Activated naive CD4-positive, alpha-beta T cell treated with anti-CD3 and anti-CD28 coated beads for 36 hours (primary cell): ENCODE measurements at regions not wholly inside any gene's neighbourhood (a gene's known extent, or its start where the extent isn't known, plus 50 kb on each side); places are given as distances from the start of the nearest gene placed in this dataset.
"Not testable (repeated sequence)": the region's sequence is repeated elsewhere in the genome, so short reads cannot be mapped to it uniquely, and the experiment has no call there.

ENCODE experiments used
- CTCF ChIA-PET: fragments of 350-600 bp; sonication (Branson Sonifier 250); formaldehyde crosslinking; loops from one replicate; lab custom pipeline; 2021; ENCODE audit warnings: antibody characterized with exemption; lab: Charles Lee
- DNase-seq: peaks from one replicate; pipeline ENCODE4 v3.0.0-alpha.2; 2020
- H3K27ac Mint-ChIP-seq: one replicate; pipeline ENCODE4 v1.8.0; 2021; ENCODE audit warnings: mild to moderate bottlenecking, mixed read lengths
- H3K27me3 Mint-ChIP-seq: one replicate; pipeline ENCODE4 v1.8.0; 2021; ENCODE audit warnings: low read depth, mixed read lengths
- H3K36me3 Mint-ChIP-seq: one replicate; pipeline ENCODE4 v1.8.0; 2021; ENCODE audit warnings: low read depth, mixed read lengths
- H3K4me1 Mint-ChIP-seq: one replicate; pipeline ENCODE4 v1.8.0; 2021; ENCODE audit warnings: low read depth, mixed read lengths
- H3K4me3 Mint-ChIP-seq: one replicate; pipeline ENCODE4 v1.8.0; 2021; ENCODE audit warnings: mild to moderate bottlenecking, moderate library complexity, mixed read lengths
- H3K9me3 Mint-ChIP-seq: one replicate; pipeline ENCODE4 v1.8.0; 2021; ENCODE audit warnings: mixed read lengths
- intact Hi-C: fragments of 100-400 bp; cut with micrococcal nuclease; formaldehyde crosslinking; loops from one replicate; pipeline ENCODE4 v1.15.1; 2023

DNA sequence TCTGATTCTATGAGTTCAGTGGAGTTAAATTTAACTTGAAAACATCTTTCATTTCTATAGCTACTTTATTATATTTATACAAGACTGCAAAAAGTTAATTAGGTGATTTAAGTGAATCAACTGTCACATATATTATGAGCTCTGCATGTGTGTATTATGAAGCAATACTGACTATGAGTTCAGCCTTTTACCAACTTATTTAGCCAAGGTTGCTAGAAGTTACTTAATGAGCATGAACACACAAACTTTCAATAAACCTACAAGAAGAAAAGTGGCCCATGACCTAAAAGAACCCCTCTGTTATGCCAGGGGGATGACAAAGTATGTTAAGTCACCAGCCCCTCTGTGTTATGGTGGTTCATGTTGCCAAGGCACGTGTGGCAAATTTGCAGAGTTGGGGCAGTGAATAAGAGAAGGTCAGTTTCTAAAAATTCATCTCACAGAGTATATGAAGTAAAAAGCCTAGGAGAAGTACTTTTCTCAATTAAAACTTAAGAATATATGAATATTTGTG is 86.7 kb upstream of the LYPLAL1 start:
- H3K36me3 Mint-ChIP-seq, result no peaks in the 10 kb centered on the region
- CTCF ChIA-PET, result interaction anchor here (0.7 kb wide), 1 partner anchor 19 kb away, joined by 4 read pairs; no protein-coding TSS in a partner anchor
- no peaks in the 10 kb centered on the region for H3K4me1 Mint-ChIP-seq
- H3K4me3 Mint-ChIP-seq, result no peak overlapping the region
- intact Hi-C loops, result no loop called here
- no peaks in the 10 kb centered on the region for H3K9me3 Mint-ChIP-seq
- no peak for DNase-seq
- H3K27me3 Mint-ChIP-seq, result peaks cover 6% of the 10 kb centered on the region
- no peak overlapping the region for H3K27ac Mint-ChIP-seq

DNA sequence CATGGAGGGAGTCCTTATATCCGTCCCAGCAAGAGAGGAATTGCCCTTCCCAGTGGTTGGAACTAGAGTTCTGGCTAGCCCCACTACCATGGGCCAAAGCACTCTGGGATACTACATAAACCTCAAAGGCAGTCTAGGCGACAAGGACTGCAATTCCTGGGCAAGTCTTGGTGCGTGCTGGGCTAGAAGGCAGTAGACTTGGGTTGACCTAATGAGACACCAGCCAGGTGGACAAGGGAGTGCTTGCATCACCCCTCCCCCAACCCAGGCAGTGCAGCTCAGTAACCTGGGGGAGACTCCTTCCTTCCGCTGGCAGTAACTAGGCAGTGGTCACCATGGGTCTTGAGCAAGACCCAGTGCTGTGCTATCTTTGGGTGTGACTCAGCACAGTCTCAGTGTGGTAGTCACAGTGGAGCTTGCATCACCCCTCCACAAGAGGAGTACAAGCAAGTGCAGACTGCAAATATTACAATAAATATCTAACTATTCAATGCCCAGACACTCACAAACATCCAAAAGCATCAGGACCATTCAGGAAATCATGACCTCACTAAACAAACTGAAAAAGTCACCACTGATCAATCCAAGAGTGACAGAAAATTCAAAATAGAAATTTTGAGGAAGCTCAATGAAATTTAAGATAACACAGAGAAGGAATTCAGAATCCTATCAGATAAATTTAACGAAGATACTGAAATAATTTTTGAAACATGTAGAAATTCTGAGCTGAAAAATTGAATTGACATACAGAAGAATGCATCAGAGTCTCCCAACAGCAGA is 84.7 kb upstream of the LYPLAL1 start:
- no peaks in the 10 kb centered on the region for H3K9me3 Mint-ChIP-seq
- CTCF ChIA-PET, result no interaction called here
- H3K36me3 Mint-ChIP-seq, result no peaks in the 10 kb centered on the region
- H3K27ac Mint-ChIP-seq, result no peak overlapping the region
- intact Hi-C loops, result no loop called here
- H3K27me3 Mint-ChIP-seq, result peaks cover 6% of the 10 kb centered on the region
- no peak overlapping the region for H3K4me3 Mint-ChIP-seq
- no peaks in the 10 kb centered on the region for H3K4me1 Mint-ChIP-seq
- DNase-seq, result no peak

DNA sequence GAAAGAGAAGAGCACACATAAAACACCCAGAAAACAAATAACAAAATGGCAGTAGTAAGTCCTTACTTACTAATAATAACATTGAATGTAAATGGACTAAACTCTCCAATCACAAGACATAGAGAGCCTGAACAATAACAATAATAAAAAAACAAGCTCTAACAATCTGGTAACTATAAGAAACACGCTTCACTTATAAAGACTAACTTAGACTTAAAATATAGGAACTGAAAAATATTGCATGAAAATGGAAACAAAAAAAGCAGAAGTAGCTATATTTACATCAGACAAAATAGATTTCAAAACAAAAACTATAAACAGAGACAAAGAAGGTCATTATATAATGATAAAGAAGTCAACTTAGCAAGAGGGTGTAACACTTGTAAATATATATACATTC is 83.1 kb upstream of the LYPLAL1 start:
- CTCF ChIA-PET, result interaction anchor here (0.9 kb wide), 1 partner anchor 13 kb away, joined by 3 read pairs; no protein-coding TSS in a partner anchor
- no peak for DNase-seq
- Mint-ChIP-seq H3K27ac (no peak overlapping the region), H3K9me3 (no peaks in the 10 kb centered on the region), H3K4me3 (no peak overlapping the region), H3K4me1 (no peaks in the 10 kb centered on the region), H3K27me3 (peaks cover 4% of the 10 kb centered on the region), H3K36me3 (no peaks in the 10 kb centered on the region)
- intact Hi-C loops, result no loop called here

DNA sequence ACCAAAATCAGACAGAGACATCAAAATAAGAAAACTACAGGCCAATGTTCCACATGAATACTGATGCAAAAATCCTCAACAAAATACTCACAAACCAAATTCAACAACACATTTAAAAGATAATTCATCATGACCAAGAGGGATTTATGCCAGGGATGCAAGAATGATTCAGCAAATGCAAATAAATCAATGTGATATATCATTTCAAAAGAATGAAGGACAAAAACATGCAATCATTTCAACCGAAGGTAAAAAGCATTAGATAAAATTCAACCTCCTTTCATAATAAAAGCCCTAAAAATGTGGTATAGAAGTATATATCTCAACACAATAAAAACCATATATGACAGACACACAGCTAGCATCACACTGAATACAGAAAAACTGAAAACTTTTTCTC is 81.5 kb upstream of the LYPLAL1 start:
- no peak overlapping the region for H3K27ac Mint-ChIP-seq
- no peaks in the 10 kb centered on the region for H3K9me3 Mint-ChIP-seq
- DNase-seq, result no peak
- CTCF ChIA-PET, result no interaction called here
- H3K27me3 Mint-ChIP-seq, result no peaks in the 10 kb centered on the region
- no peaks in the 10 kb centered on the region for H3K36me3 Mint-ChIP-seq
- no peaks in the 10 kb centered on the region for H3K4me1 Mint-ChIP-seq
- intact Hi-C loops, result no loop called here
- no peak overlapping the region for H3K4me3 Mint-ChIP-seq

DNA sequence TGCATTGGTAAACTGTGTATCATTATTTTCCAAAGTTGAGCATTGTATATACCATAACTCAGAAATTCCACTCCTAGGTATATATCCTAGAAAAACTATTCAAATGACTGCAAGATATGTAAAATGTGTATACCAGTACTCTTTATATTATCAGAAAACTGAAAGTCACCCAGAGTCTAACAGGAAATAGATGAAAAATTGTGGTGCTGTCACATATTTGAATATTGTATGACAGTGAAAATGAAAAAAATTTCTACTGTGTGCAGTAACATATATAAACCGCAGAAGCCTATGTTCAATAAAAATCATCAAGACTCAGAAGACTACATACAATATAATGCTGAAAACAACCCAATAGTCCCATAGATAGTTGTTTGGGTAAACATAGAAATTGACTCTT is 74.4 kb upstream of the LYPLAL1 start:
- Mint-ChIP-seq H3K4me1 (no peaks in the 10 kb centered on the region), H3K9me3 (no peaks in the 10 kb centered on the region), H3K27ac (no peak overlapping the region), H3K4me3 (no peak overlapping the region), H3K36me3 (no peaks in the 10 kb centered on the region), H3K27me3 (no peaks in the 10 kb centered on the region)
- CTCF ChIA-PET, result no interaction called here
- intact Hi-C loops, result no loop called here
- no peak for DNase-seq

DNA sequence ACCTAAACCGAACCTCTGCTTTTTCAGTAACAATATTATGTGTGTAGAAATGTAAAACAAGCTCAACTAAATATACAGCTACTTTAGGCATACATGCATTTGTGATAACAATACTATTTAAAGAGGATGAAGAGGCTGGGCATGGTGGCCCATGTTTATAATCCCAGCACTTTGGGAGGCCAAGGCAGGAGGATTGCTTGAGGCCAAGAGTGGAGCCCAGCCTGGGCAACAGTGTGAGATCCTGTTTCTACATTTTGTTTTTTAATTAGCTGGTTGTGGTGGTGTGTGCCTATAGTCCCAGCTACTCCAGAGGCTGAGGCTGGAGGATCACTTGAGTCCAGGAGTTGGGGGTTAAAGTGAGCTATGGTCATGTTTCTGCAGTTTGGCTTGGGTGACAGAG is 73.6 kb upstream of the LYPLAL1 start:
- Mint-ChIP-seq H3K9me3 (no peaks in the 10 kb centered on the region), H3K27ac (no peak overlapping the region), H3K36me3 (no peaks in the 10 kb centered on the region), H3K4me3 (no peak overlapping the region), H3K27me3 (no peaks in the 10 kb centered on the region), H3K4me1 (no peaks in the 10 kb centered on the region)
- intact Hi-C loops, result no loop called here
- CTCF ChIA-PET, result no interaction called here
- no peak for DNase-seq

DNA sequence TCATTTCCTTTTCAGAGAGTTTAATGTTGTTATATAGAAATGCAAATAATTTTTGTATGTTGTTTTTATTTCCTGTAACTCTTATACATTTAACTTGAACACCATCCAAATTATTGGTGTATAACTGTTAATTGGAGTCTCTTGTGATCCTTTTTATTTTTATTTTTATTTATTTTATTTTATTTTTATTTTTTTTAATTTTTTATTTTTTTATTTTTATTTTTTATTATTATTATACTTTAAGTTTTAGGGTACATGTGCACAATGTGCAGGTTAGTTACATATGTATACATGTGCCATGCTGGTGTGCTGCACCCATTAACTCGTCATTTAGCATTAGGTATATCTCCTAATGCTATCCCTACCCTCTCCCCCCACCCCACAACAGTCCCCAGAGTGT is 71.2 kb upstream of the LYPLAL1 start:
- H3K9me3 Mint-ChIP-seq, H3K36me3 Mint-ChIP-seq, H3K27ac Mint-ChIP-seq: not testable (repeated sequence)

DNA sequence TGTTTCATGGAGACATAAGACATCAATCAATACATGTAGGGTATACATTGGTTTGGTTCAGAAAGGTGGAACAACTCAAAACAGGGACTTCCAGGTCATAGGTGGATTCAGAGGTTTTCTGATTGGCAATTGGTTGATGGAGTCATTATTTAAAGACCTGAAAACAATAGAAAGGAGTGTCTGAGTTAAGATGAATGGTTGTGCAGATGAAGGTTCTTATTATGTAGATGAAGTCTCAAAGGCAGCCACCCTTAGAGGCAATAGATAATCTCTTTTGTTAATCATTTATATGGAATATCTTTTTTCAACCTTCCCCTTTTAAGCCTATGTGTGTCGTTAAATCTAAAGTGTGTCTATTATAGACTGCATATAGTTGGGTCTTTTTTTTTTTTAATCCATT is 67.8 kb upstream of the LYPLAL1 start:
- no peak overlapping the region for H3K4me3 Mint-ChIP-seq
- H3K27ac Mint-ChIP-seq, result no peak overlapping the region
- no peak for DNase-seq
- peaks cover 3% of the 10 kb centered on the region for H3K27me3 Mint-ChIP-seq
- CTCF ChIA-PET, result interaction anchor here (0.6 kb wide), 1 partner anchor 19 kb away, joined by 4 read pairs; no protein-coding TSS in a partner anchor
- H3K4me1 Mint-ChIP-seq, result no peaks in the 10 kb centered on the region
- peaks cover 2% of the 10 kb centered on the region for H3K36me3 Mint-ChIP-seq
- intact Hi-C loops, result no loop called here
- no peaks in the 10 kb centered on the region for H3K9me3 Mint-ChIP-seq

More for the DNA sequence above, 71.2 kb upstream of the LYPLAL1 start:
- intact Hi-C loops, DNase-seq, CTCF ChIA-PET, H3K4me3 Mint-ChIP-seq, H3K27me3 Mint-ChIP-seq, H3K4me1 Mint-ChIP-seq: not testable (repeated sequence)

DNA sequence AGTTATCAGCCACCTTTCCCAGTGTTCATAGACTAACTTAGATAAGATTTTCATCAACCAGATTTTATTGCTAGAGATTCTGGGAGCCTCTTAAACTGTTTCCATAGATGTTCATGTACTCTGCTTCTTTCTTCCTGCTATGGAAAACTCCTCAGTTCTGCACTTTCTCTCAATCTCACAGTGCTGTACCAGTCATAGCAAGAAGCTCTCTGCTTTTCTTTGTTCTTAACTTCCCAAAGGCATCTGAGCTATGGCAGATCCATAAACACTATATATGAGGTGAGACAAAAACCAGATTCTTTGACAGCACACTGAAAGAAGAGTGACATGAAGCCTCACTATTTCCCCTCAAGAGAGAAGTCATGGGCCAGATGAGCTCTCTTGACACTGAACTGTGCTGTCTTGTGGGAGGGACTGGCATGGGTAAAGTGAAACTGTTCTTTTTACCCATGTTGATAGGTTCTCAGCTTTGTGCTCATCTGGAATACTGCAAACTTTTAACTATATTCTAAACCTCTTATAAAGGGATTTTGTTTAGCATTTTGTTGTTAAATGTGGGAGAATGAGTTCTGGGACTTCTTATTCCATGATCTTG is 64.2 kb upstream of the LYPLAL1 start:
- H3K27ac Mint-ChIP-seq, result no peak overlapping the region
- H3K36me3 Mint-ChIP-seq, result peaks cover 5% of the 10 kb centered on the region
- H3K4me1 Mint-ChIP-seq, result no peaks in the 10 kb centered on the region
- no peak for DNase-seq
- peaks cover 10% of the 10 kb centered on the region for H3K27me3 Mint-ChIP-seq
- intact Hi-C loops, result no loop called here
- CTCF ChIA-PET, result no interaction called here
- peaks cover 9% of the 10 kb centered on the region for H3K9me3 Mint-ChIP-seq
- no peak overlapping the region for H3K4me3 Mint-ChIP-seq

DNA sequence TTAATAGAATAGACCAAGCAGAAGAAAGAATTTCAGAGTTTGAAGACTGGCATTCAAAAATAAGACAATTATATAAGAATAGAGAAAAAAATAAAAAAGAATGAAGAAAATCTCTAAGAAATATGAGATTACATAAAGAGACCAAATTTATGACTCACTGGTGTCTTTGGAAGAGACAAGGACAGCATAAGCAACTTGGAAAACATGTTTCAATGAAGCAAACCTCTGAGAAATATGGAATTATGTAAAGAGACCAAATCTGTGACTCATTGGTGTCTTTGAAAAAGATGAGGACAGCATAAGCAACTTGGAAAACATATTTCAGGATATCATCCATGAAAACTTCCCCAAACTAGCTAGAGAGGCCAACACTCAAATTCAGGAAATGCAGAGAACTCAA is 60.4 kb upstream of the LYPLAL1 start:
- DNase-seq, result no peak
- Mint-ChIP-seq H3K4me3 (no peak overlapping the region), H3K27ac (no peak overlapping the region), H3K9me3 (peaks cover 9% of the 10 kb centered on the region), H3K36me3 (peaks cover 5% of the 10 kb centered on the region), H3K27me3 (peaks cover 10% of the 10 kb centered on the region), H3K4me1 (no peaks in the 10 kb centered on the region)
- CTCF ChIA-PET, result no interaction called here
- intact Hi-C loops, result no loop called here

DNA sequence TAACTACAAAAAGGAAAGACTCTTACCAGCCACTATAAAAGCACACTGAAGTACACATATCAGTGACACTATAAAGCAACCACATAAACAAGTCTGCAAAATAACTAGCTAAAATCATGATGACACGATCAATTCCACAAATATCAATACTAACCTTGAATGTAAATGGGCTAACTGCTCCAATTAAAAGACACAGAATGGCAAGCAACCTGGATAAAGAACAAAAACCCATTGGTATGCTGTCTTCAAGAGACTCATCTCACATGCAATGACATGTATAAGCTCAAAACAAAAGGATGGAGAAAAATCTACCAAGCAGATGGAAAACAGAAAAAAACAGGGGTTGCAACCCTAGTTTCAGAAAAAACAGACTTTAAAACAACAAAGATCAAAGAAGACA is 59.7 kb upstream of the LYPLAL1 start:
- H3K36me3 Mint-ChIP-seq, result peaks cover 5% of the 10 kb centered on the region
- CTCF ChIA-PET, result no interaction called here
- no peaks in the 10 kb centered on the region for H3K4me1 Mint-ChIP-seq
- intact Hi-C loops, result no loop called here
- peaks cover 9% of the 10 kb centered on the region for H3K9me3 Mint-ChIP-seq
- peaks cover 10% of the 10 kb centered on the region for H3K27me3 Mint-ChIP-seq
- no peak overlapping the region for H3K4me3 Mint-ChIP-seq
- no peak for DNase-seq
- no peak overlapping the region for H3K27ac Mint-ChIP-seq

DNA sequence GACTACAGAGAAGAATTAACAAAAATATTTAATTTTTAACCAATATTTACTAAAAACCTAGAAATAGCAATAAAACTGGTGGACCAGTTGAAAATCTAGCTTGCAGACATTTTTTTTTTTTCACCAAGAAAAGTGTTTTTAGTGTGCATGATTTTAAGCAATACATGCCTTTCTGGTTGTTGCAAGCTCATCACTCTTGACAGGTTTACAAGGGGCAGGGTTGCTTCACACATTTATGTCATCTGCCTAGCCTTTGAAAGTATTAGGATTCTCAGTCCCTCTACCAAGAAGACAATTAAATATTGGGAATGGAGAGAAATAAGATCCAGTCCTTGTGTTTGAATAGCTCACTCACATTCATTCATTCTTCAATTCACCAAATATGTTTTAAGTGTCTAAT is 53.8 kb upstream of the LYPLAL1 start:
- Mint-ChIP-seq H3K27me3 (no peaks in the 10 kb centered on the region), H3K9me3 (no peaks in the 10 kb centered on the region), H3K4me3 (no peak overlapping the region), H3K36me3 (no peaks in the 10 kb centered on the region), H3K27ac (no peak overlapping the region), H3K4me1 (no peaks in the 10 kb centered on the region)
- CTCF ChIA-PET, result interaction anchor here (0.7 kb wide), 1 partner anchor 47 kb away, joined by 3 read pairs; no protein-coding TSS in a partner anchor
- no peak for DNase-seq
- intact Hi-C loops, result no loop called here
